SW 1271 (cell line): ENCODE measurements at regions not wholly inside any gene's neighbourhood (a gene's known extent, or its start where the extent isn't known, plus 50 kb on each side); places are given as distances from the start of the nearest gene placed in this dataset.

Experiments used
- DNase-seq, 2 experiments: peaks; one replicate each; lab custom pipeline; 2025; lab: John Stamatoyannopoulos, UW

DNA sequence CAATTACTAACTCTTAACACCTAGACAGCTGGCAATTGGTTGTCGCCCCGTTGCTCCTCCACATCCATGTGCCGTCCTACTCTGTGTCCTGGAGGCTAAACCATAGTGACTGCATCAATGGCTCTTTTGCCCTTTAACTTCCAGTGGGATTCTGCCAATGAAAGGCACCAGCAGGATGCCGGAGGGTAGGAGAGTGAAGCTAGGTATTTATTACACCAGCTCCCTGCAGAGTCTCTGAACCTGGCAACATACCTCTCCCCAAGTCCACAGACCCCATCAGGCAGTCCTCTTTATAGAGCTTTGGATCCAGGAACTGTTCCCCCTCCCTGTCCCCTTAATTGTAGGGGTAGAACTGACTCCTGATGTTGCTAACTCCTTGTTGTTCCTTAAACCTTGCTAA is 426.8 kb downstream of the HNRNPD start:
- no peak for DNase-seq

DNA sequence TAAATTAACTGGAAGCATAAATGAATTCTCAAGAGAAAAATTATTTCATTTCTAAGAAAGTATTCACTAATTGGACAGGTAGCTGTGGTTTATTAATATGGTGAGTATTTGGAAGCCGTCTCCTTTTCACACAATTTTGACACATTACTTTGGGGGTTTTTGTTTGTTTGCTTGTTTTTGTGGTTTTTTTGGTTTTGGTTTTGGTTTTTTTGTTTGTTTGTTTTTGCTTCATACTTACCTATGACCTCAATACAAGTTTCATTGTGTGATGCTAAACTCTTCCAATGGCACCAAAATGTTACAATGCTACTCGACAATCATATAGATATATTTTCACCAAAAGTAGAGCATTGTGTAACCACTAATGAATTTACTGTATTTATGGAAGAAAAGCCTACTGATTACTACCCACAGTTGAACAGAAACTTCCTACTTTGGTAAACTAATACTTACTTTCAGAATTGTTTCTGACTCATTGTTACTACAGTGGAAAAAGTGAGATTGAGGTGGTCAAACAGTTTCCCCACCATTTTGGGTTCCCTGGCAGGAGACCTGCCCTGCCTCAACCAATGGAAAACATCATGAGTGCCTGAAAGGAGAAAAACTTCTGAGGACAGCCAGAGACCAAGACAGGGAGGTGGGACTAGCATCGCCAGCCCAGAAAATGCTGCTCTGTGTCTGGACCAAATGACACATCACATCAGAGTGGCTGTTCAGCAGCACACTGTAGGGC is 443.1 kb downstream of the HNRNPD start:
- DNase-seq, result no peak

- DNase-seq, result no peak
Measured at GRCh38 chr4:81923140-81923539, 450.7 kb downstream of the HNRNPD start.

DNA sequence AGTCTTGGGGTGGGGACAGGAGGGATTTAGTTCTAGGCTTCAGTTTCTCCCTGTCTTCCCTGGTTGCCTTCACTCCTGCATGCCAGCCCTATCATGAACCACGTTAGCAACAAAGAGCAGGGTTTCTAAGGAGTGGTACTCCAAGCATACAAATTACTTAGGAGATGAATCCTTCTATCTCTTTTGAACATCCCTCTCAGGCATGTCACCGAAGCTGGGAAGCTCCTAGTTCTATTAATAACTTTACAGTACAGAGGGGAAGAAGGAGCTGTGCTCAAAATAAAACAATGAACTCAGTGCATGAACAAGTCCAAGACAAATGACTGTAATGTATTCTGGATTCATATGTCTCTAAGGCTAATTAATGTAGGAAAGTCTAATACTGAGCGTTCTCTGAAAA is 450.6 kb upstream of the RASGEF1B start:
- DNase-seq, result no peak

DNA sequence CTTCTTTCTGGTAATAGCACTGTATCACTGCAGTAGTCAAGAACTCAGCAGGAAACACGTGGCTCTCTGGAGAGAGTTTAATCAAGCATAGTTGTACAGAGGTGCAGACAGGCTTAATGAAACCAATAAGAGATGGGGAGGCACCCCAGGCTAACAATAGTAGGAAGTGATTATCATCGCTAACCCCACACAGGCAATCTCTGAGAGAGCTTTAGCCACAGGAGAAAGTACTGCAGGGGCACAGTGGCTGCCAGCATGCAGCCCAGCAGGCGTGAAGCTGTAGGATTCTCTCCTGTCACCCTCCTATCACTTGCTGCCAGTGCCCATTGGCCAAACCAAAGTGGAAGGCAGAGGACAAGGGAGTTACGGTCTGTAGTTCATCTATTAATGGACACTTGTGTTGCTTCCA is 450.0 kb upstream of the RASGEF1B start:
- no peak for DNase-seq

- DNase-seq, result no peak
Measured at GRCh38 chr4:81919810-81920209, 448.1 kb upstream of the RASGEF1B start.

GRCh38 chr4:81919223-81919622 is 447.5 kb upstream of the RASGEF1B start:
- DNase-seq, result no peak

- DNase-seq, result no peak
Measured at GRCh38 chr4:81915430-81915829, 443.7 kb upstream of the RASGEF1B start.

- no peak for DNase-seq
Measured at GRCh38 chr4:81914623-81915022, 442.9 kb upstream of the RASGEF1B start.

DNA sequence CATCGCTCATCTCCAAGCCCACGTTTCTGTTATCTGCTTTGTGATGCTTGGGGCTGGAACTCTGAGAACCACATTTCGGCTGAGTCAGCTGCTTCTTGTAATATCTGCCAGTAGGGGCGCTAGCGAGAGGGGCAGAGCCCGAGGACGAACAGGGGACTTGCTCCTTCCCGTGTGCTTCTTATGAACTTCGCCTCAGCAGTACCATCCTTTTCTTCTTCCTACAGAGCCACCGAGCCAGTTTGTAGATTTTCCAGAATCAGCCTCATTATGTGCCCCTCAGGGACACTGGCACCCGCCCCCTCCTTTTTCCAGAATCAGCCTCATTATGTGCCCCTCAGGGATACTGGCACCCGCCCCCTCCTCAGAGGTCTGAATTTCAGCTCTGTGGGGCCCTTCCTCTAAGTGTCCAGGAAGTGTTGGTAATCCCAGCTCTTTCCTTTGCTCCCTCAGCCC is 441.7 kb upstream of the RASGEF1B start:
- DNase-seq, result peak in 1 of 2 experiments; percentile 22

DNA sequence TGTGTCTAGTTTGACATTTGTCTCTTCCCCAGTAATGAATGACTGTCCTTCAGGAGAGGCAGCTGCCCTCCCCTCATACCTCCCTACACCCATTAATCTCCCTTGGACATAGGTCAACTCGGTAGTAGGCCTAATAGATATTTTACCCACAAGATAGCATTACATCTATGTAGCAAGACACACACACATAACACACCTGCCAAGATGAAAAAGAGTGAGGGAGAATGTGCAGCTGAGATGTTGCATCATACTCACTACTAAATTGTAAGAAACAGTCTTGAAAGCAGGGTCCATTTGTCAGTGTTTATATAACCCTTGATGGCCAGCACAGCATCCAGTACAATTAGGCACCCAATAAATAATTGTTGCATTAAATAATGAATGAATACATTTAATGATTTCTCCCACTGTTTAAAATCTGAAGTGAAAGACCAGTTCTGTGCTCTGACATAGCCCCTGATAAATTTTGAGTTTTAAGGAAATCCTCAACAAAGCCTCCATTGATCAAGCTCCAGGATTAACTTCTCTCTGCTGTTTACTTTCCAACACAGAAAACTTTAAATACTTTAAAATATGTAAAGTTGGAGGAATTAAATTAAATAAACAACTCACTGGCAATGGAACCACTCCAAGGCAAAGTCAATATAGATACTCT is 440.8 kb upstream of the RASGEF1B start:
- DNase-seq, result no peak

DNA sequence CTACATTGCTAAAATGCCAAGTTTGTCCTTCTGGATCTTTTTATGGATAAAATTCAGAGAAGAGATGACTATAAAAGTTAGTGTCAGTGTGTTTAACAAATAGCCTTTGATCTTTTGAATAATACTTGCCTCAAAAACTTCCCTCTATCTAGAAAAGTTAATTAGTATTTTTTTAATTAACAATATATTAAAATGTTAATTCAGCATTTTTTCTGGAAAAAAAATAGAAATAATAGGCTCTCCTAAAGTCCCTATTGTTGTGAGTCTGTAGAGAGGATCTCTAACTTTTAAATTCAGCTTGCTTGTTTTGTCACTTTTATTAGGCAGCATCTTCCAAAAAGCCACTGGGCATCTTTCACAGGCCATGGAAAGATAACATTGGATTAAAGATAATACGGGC is 435.2 kb upstream of the RASGEF1B start:
- DNase-seq, result no peak

DNA sequence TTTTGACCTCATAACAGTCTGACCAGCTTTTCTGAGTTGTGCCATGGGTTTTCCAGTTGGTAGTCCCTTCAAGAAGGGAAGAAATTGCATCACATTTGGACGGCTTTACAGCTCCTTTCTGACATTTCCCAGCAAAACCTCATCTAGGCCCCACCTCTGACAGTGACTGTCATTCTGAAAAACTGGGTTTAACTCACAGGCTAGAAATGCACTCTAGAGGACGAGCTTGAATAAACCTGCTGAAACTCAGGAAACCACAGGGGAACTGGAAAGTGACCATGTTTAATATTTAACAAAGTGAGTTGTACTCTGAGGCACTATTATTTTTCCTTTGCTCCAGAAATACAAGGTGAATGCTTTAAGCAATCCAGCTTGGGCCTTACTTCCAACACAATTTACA is 434.3 kb upstream of the RASGEF1B start:
- no peak for DNase-seq

DNA sequence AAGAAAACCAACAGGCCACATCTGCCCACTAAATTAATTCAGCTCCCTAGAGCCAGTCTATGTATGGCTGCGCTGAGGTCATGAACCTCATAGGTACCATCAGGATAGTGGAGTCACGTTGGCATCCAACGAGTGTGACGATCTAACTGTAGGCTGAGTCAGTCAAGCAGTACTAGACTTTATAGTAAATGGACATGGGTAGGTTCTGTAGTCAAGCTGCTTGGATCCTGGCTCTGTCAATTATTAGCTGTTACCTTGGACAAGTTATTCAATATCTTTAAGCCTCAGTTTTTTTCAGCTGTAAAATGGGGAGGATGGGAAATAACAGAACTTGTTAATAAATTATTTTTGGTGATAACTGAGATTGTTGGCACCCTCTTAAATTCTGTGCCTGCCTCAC is 432.4 kb upstream of the RASGEF1B start:
- DNase-seq, result no peak

- DNase-seq, result no peak
Measured at GRCh38 chr4:81903212-81903611, 431.5 kb upstream of the RASGEF1B start.

DNA sequence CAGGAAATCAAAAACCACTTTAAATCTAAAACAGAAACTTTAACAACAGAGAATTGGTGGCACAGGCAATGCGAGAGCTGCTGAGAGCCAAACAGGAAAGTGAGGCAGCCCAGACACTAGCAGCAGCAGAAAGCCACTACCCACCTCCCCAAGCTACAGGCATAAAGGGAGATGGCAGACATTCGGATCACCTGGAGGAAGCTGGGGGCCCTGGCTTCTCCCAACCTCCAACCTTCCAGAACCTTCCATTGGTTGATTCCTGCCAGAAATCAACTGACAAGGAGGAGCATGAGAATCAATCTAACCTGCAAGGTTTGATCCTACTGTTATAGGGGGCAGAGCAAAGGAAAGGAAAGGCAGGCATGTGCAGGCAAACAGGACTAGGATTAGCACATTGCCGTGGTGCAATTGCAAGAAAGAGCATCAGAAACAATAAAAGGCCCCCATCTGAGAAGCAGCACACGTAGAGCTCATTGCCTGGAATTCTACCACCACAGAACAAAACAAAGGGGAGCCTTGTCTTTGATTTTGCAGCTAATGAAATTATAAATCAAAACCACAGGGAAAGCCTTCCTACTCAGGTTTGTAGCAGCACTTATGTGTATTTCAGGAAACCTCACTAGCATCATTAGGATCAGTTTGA is 427.3 kb upstream of the RASGEF1B start:
- DNase-seq, result no peak

DNA sequence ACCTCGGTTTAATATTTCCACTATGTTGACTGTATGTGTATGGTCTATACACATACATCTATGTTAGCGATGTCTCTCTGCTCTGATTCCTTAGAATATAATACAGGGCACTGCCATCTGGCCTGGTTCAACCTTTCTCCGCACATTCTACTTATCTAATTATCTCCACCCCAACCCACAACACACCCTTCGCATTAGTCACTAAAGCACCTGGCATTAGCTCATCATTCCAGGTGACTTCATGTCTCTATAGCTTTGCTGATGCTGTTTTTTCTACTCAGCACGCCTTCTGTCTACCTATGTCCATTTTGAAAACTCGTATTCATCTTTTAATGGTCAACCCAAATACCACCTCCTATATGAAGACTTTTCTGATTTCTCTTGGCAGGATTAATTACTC is 425.2 kb upstream of the RASGEF1B start:
- no peak for DNase-seq

GRCh38 chr4:81891005-81891996 is 419.6 kb upstream of the RASGEF1B start:
- no peak for DNase-seq

DNA sequence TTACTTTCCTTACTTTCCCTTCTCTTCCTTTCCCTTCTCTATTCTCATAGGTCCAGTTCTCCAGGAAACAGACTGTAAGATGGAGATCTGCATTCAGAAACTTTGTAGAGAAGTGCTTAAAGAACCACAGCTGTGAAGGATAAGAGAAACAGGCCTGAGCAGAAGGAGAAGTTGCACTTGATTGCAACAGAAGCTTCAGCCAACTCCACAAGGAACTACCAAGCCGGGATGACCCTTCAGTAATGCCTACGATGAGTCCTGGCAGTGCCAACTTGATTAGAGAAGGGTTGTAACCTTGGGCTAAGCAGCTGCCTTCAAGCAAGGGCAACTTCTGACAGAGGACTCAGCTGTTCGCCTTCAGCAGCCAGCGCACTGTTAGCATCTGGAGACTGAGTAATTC is 413.3 kb upstream of the RASGEF1B start:
- no peak for DNase-seq

DNA sequence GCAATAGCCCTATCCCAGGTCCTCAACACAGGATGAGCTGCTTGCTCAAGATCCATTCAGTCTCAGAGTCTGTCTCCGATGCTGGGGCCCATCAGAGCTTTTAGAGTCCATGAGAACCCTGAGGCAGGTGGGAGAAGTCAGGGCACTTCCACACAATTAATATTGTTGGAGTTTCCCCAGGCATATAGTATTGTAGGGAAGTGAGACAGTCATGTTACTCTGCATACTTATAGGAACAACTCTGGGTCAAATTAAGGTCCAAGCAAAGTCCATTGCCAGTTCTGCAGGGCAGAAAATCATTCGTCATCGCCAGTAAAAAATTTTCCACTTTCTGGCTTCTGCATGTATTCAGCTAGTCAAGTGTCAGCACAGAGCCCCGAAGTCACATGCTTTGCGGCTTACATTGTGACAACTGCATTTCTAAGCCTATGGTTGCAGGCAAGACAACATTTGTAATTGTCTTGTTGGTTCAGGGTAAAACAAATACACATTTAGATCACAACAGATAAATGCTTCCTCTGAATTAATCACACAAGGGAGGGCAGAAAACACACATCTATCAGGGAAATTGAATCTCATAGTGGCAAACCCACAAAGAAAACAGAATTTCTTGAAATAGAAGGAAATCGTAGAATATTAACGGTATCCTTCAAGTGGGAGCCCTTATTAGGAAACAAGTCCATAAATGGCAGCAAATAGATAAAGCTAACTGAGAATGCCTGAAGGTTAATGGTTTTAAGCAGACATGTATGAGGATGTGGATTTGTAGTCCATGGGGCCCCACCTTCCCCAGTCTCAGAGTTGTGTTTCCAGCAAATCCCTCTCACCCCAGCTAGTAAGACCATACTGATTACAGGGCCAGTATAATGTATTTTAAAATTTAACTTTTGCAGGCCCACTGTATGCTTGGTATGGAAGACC is 412.1 kb upstream of the RASGEF1B start:
- no peak for DNase-seq

GRCh38 chr4:81883004-81883403 is 411.3 kb upstream of the RASGEF1B start:
- no peak for DNase-seq
